Body of pancreas (tissue), 4 donors: ENCODE measurements at regions not wholly inside any gene's neighbourhood (a gene's known extent, or its start where the extent isn't known, plus 50 kb on each side); places are given as distances from the start of the nearest gene placed in this dataset.
A peak's percentile ranks its signal among the peaks of the same experiment; 100 is the strongest.

Experiments used
- ATAC-seq: fragments of 150-250 bp; one replicate; pipeline ENCODE4 v1.9.1; 2016
- DNase-seq, 4 donors: peaks; one replicate each; pipeline ENCODE4 v3.0.0-alpha.2; 2019
- H3K27ac ChIP-seq, 4 donors: fragments of 200-600 bp; sonication (generic); 1 replicate in 3 of 4; 2 replicates in 1 of 4; pipeline versions ENCODE4 v1.5.1 to v1.6.1; 2016 to 2019; ENCODE audit warnings: mild to moderate bottlenecking in 1 of 4, mixed read lengths in 1 of 4, moderate library complexity in 1 of 4
- H3K27me3 ChIP-seq, 2 donors: fragments of 200-600 bp; sonication (generic); one replicate each; pipeline ENCODE4 v1.6.0; 2016; ENCODE audit warnings: mild to moderate bottlenecking in 1 of 2
- H3K36me3 ChIP-seq, 2 donors: fragments of 200-600 bp; sonication (generic); replicated peaks in 1 of 2; 2 replicates each; pipeline ENCODE4 v1.5.1; 2016; ENCODE audit warnings: low read depth in 2 of 2; ENCODE audit not compliant: insufficient read depth in 1 of 2
- H3K4me1 ChIP-seq: fragments of 200-600 bp; sonication (generic); one replicate; pipeline ENCODE4 v1.6.0; 2016
- H3K4me3 ChIP-seq, 2 donors: fragments of 200-600 bp; sonication (generic); 1 replicate in 1 of 2; 2 replicates in 1 of 2; pipeline ENCODE4 v1.5.1; 2016 to 2019
- H3K9me3 ChIP-seq, 3 donors: fragments of 200-600 bp; sonication (generic); 1 replicate in 2 of 3; 2 replicates in 1 of 3; pipeline ENCODE4 v1.5.1; 2016
- CTCF ChIP-seq, 7 experiments: fragments of 450-650 bp in 4 of 7; fragments of 200-600 bp in 3 of 7; sonication (generic) in 3 of 7; IDR thresholded peaks; one replicate each; pipeline ENCODE4 v1.5.1; 2016 to 2019; ENCODE audit warnings: antibody characterized with exemption in 7 of 7
- POLR2A ChIP-seq, 3 donors: fragments of 450-650 bp; IDR thresholded peaks; one replicate each; pipeline ENCODE4 v1.6.1; 2016; ENCODE audit warnings: antibody characterized with exemption in 3 of 3, mild to moderate bottlenecking in 2 of 3
- WGBS, 2 donors: methylation state at CpG; one replicate each; pipeline ENCODE4 v1.1.5; 2017; 5-methylcytosine and 5-hydroxymethylcytosine counted together
- intact Hi-C: fragments of 100-400 bp; cut with DNase I; formaldehyde crosslinking; loops from one replicate; pipeline ENCODE4 v1.15.1; 2023

- H3K27ac ChIP-seq = no peak overlapping the region
- intact Hi-C loops = no loop called here
- no peak overlapping the region for H3K4me3 ChIP-seq
- H3K4me1 ChIP-seq = peaks cover 6% of the 10 kb centered on the region
- H3K27me3 ChIP-seq = no peaks in the 10 kb centered on the region
- H3K36me3 ChIP-seq = no peaks in the 10 kb centered on the region
- H3K9me3 ChIP-seq = no peaks in the 10 kb centered on the region
- DNase-seq (no peak), ATAC-seq (no peak)
- 62 to 69% methylated on average over 12 to 13 of the region's 13 CpGs for WGBS, 2 donors
- TF ChIP-seq CTCF (IDR thresholded peaks at IDR 0.05) (no peak), POLR2A (IDR thresholded peaks at IDR 0.05) (no peak)
Observed at GRCh38 chr22:44600207-44600785, 101.7 kb upstream of the PRR5 start.

- intact Hi-C loops = no loop called here
- no peak overlapping the region for H3K27ac ChIP-seq
- DNase-seq = no peak
- H3K9me3 ChIP-seq = no peaks in the 10 kb centered on the region
- peaks cover 6% of the 10 kb centered on the region for H3K4me1 ChIP-seq
- 71 to 79% methylated on average over 10 to 11 of the region's 11 CpGs for WGBS, 2 donors
- no peaks in the 10 kb centered on the region for H3K36me3 ChIP-seq
- no peak for ATAC-seq
- H3K4me3 ChIP-seq = no peak overlapping the region
- TF ChIP-seq POLR2A (IDR thresholded peaks at IDR 0.05) = no peak
- no peak for TF ChIP-seq CTCF (IDR thresholded peaks at IDR 0.05)
- no peaks in the 10 kb centered on the region for H3K27me3 ChIP-seq
Observed at GRCh38 chr22:44599500-44600140, 101.6 kb upstream of the RTL6 start.

- intact Hi-C loops = no loop called here
- ATAC-seq (no peak), DNase-seq (no peak)
- Histone ChIP-seq H3K4me1 (peaks cover 6% of the 10 kb centered on the region), H3K36me3 (no peaks in the 10 kb centered on the region), H3K4me3 (no peak overlapping the region), H3K27ac (no peak overlapping the region), H3K9me3 (no peaks in the 10 kb centered on the region), H3K27me3 (no peaks in the 10 kb centered on the region)
- WGBS, 2 donors = 69 to 75% methylated on average over 7 of the region's 9 CpGs
- TF ChIP-seq CTCF (IDR thresholded peaks at IDR 0.05) = no peak
- TF ChIP-seq POLR2A (IDR thresholded peaks at IDR 0.05) = no peak
Observed at GRCh38 chr22:44599084-44599483, 101.1 kb upstream of the RTL6 start.

GRCh38 chr22:44597616-44598015 is 99.6 kb upstream of the RTL6 start:
- no peak for TF ChIP-seq CTCF (IDR thresholded peaks at IDR 0.05)
- TF ChIP-seq POLR2A (IDR thresholded peaks at IDR 0.05) = no peak
- H3K36me3 ChIP-seq = no peaks in the 10 kb centered on the region
- ATAC-seq (peak; percentile 15), DNase-seq (peak in 3 of 4 donors; percentile 57 to 63 (median 59))
- no peaks in the 10 kb centered on the region for H3K9me3 ChIP-seq
- 37 to 41% methylated on average over 3 to 15 of the region's 15 CpGs for WGBS, 2 donors
- H3K27ac ChIP-seq = no peak overlapping the region
- no peak overlapping the region for H3K4me3 ChIP-seq
- peaks cover 6% of the 10 kb centered on the region for H3K4me1 ChIP-seq
- intact Hi-C loops = no loop called here
- no peaks in the 10 kb centered on the region for H3K27me3 ChIP-seq
